HG02571 (cell line): ENCODE measurements at regions not wholly inside any gene's neighbourhood (a gene's known extent, or its start where the extent isn't known, plus 50 kb on each side); places are given as distances from the start of the nearest gene placed in this dataset.
"Not testable (repeated sequence)": the region's sequence is repeated elsewhere in the genome, so short reads cannot be mapped to it uniquely, and the experiment has no call there.

Experiments used
- ATAC-seq: cut with Tn5 transposase; IDR thresholded peaks from one replicate; pipeline ENCODE4 v1.9.1; 2021; ENCODE audit warnings: mild to moderate bottlenecking, moderate library complexity; ENCODE audit not compliant: unreplicated experiment

GRCh38 chr14:105620865-105621471, 94.6 kb downstream of the TMEM121 start:
- ATAC-seq: not testable (repeated sequence)

GRCh38 chr14:105621479-105622328, 95.3 kb downstream of the TMEM121 start:
- ATAC-seq: not testable (repeated sequence)

- no peak for ATAC-seq
Measured at GRCh38 chr14:105622329-105622955, 96.1 kb downstream of the TMEM121 start.

- not testable (repeated sequence) for ATAC-seq
Measured at GRCh38 chr14:105623178-105623577, 96.8 kb downstream of the TMEM121 start.

GRCh38 chr14:105624346-105624745, 98.0 kb downstream of the TMEM121 start:
- ATAC-seq: not testable (repeated sequence)

GRCh38 chr14:105624749-105625434, 98.5 kb downstream of the TMEM121 start:
- not testable (repeated sequence) for ATAC-seq

- not testable (repeated sequence) for ATAC-seq
Measured at GRCh38 chr14:105625448-105625847, 99.1 kb downstream of the TMEM121 start.

- not testable (repeated sequence) for ATAC-seq
Measured at GRCh38 chr14:105626111-105626510, 99.7 kb downstream of the TMEM121 start.

- not testable (repeated sequence) for ATAC-seq
Measured at GRCh38 chr14:105626651-105627050, 100.3 kb downstream of the TMEM121 start.

GRCh38 chr14:105627287-105627686, 100.9 kb downstream of the TMEM121 start:
- ATAC-seq: not testable (repeated sequence)

- no peak for ATAC-seq
Measured at GRCh38 chr14:105627701-105628100, 101.3 kb downstream of the TMEM121 start.

GRCh38 chr14:105628126-105628525, 101.7 kb downstream of the TMEM121 start:
- not testable (repeated sequence) for ATAC-seq

- ATAC-seq: not testable (repeated sequence)
Measured at GRCh38 chr14:105628531-105629067, 102.2 kb downstream of the TMEM121 start.

- ATAC-seq: not testable (repeated sequence)
Measured at GRCh38 chr14:105629091-105629885, 102.9 kb downstream of the TMEM121 start.

GRCh38 chr14:105629886-105630215, 103.5 kb downstream of the TMEM121 start:
- ATAC-seq: no peak

- ATAC-seq: not testable (repeated sequence)
Measured at GRCh38 chr14:105630293-105630934, 104.0 kb downstream of the TMEM121 start.

GRCh38 chr14:105630935-105631779, 104.8 kb downstream of the TMEM121 start:
- ATAC-seq: not testable (repeated sequence)

- ATAC-seq: no peak
Measured at GRCh38 chr14:105632010-105632409, 105.6 kb downstream of the TMEM121 start.

GRCh38 chr14:105633596-105633995, 107.2 kb downstream of the TMEM121 start:
- ATAC-seq: not testable (repeated sequence)
